Spleen (tissue), 7 donors: ENCODE measurements at regions not wholly inside any gene's neighbourhood (a gene's known extent, or its start where the extent isn't known, plus 50 kb on each side); places are given as distances from the start of the nearest gene placed in this dataset.

Experiments
- POLR2A ChIP-seq, 3 donors: fragments of 450-650 bp; IDR thresholded peaks; one replicate each; pipeline ENCODE4 v1.5.1; 2017; ENCODE audit warnings: antibody characterized with exemption in 3 of 3, mild to moderate bottlenecking in 1 of 3
- TF ChIP-seq, protein P1 (sequence below), 11 experiments: fragments of 200-600 bp in 7 of 11; fragments of 450-650 bp in 4 of 11; sonication (generic) in 4 of 11; IDR thresholded peaks in 8 of 11; conservative IDR thresholded peaks in 3 of 11; 1 replicate in 7 of 11; 2 replicates in 4 of 11; pipeline versions ENCODE4 v1.4.0 to v1.8.0; 2016 to 2021; ENCODE audit warnings: antibody characterized with exemption in 11 of 11, inconsistent platforms in 4 of 11, mild to moderate bottlenecking in 1 of 11
- donor health status: DM: no; HTN: no; CAD: no; lungs with moderate emphysema.
- donor health status: DM: no; HTN: no; CAD: no.
- donor health status: DM: no; HTN: no; CAD: no.

GRCh38 chr10:33556620-33557019 lies 222.2 kb upstream of the NRP1 start:
- TF ChIP-seq, protein P1, sequence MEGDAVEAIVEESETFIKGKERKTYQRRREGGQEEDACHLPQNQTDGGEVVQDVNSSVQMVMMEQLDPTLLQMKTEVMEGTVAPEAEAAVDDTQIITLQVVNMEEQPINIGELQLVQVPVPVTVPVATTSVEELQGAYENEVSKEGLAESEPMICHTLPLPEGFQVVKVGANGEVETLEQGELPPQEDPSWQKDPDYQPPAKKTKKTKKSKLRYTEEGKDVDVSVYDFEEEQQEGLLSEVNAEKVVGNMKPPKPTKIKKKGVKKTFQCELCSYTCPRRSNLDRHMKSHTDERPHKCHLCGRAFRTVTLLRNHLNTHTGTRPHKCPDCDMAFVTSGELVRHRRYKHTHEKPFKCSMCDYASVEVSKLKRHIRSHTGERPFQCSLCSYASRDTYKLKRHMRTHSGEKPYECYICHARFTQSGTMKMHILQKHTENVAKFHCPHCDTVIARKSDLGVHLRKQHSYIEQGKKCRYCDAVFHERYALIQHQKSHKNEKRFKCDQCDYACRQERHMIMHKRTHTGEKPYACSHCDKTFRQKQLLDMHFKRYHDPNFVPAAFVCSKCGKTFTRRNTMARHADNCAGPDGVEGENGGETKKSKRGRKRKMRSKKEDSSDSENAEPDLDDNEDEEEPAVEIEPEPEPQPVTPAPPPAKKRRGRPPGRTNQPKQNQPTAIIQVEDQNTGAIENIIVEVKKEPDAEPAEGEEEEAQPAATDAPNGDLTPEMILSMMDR (IDR thresholded peaks at IDR 0.05 in 8 of 11, conservative IDR thresholded peaks at IDR 0.05 in 3 of 11), result no peak
- TF ChIP-seq POLR2A (IDR thresholded peaks at IDR 0.05), result no peak
